ENCODE measurements at regions not wholly inside any gene's neighbourhood (a gene's known extent, or its start where the extent isn't known, plus 50 kb on each side); places are given as distances from the start of the nearest gene placed in this dataset.

DNA sequence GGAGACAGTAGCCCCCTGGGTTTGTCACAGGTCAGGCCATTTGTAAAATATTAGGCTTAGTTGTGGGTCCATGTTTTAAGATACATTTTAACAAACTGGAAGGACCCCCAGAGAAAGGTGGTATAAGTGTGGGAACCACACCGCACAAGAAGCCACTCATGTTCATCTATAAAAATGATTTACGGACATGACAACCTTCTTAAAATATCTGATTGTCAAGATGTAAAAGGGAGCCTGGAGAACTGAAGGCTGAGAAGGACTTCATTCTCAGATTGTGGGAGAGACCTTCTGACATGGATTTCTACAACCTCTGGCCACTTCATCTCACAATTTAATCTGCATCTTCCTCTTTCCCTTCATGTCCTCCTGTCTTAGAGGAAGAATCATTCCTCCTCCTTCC is 102.4 kb downstream of the VCPKMT start:
- TF ChIP-seq, protein P1, sequence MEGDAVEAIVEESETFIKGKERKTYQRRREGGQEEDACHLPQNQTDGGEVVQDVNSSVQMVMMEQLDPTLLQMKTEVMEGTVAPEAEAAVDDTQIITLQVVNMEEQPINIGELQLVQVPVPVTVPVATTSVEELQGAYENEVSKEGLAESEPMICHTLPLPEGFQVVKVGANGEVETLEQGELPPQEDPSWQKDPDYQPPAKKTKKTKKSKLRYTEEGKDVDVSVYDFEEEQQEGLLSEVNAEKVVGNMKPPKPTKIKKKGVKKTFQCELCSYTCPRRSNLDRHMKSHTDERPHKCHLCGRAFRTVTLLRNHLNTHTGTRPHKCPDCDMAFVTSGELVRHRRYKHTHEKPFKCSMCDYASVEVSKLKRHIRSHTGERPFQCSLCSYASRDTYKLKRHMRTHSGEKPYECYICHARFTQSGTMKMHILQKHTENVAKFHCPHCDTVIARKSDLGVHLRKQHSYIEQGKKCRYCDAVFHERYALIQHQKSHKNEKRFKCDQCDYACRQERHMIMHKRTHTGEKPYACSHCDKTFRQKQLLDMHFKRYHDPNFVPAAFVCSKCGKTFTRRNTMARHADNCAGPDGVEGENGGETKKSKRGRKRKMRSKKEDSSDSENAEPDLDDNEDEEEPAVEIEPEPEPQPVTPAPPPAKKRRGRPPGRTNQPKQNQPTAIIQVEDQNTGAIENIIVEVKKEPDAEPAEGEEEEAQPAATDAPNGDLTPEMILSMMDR (IDR thresholded peaks at IDR 0.05): no peak
- TF ChIP-seq RELA (CRISPR knock-in tag; IDR thresholded peaks at IDR 0.05; ENCODE audit: borderline replicate concordance) (no peak), NR1H2 (CRISPR knock-in tag; IDR thresholded peaks at IDR 0.05) (no peak), SP1 (CRISPR knock-in tag; conservative IDR thresholded peaks at IDR 0.05) (no peak), ATF1 (CRISPR knock-in tag; IDR thresholded peaks at IDR 0.05) (no peak), TCF7 (CRISPR knock-in tag; IDR thresholded peaks at IDR 0.05; ENCODE audit: low read depth) (no peak)
- TF ChIP-seq, protein P2, sequence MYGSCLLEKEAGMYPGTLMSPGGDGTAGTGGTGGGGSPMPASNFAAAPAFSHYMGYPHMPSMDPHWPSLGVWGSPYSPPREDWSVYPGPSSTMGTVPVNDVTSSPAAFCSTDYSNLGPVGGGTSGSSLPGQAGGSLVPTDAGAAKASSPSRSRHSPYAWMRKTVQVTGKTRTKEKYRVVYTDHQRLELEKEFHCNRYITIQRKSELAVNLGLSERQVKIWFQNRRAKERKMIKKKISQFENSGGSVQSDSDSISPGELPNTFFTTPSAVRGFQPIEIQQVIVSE (CRISPR knock-in tag; IDR thresholded peaks at IDR 0.05; ENCODE audit: borderline replicate concordance): no peak
